HEK293T (cell line): ENCODE measurements at regions not wholly inside any gene's neighbourhood (a gene's known extent, or its start where the extent isn't known, plus 50 kb on each side); places are given as distances from the start of the nearest gene placed in this dataset.

Experiments
- BHLHE40 ChIP-seq: fragments of 450-650 bp; IDR thresholded peaks from 2 replicates; pipeline ENCODE4 v1.6.1; 2016; ENCODE audit warnings: mild to moderate bottlenecking, moderate library complexity, borderline replicate concordance
- CTBP1 ChIP-seq: fragments of 450-650 bp; IDR thresholded peaks from 2 replicates; pipeline ENCODE4 v1.6.1; 2016; ENCODE audit warnings: borderline replicate concordance
- ELF4 ChIP-seq: fragments of 450-650 bp; IDR thresholded peaks from 2 replicates; pipeline ENCODE4 v1.6.1; 2017; ENCODE audit warnings: antibody characterized with exemption
- FOXK2 ChIP-seq: fragments of 450-650 bp; IDR thresholded peaks from 2 replicates; pipeline ENCODE4 v1.6.1; 2016; ENCODE audit warnings: mild to moderate bottlenecking
- FOXM1 ChIP-seq: fragments of 450-650 bp; IDR thresholded peaks from 2 replicates; pipeline ENCODE4 v1.6.1; 2017; ENCODE audit warnings: mild to moderate bottlenecking, borderline replicate concordance
- HDGF ChIP-seq: fragments of 450-650 bp; IDR thresholded peaks from 2 replicates; pipeline ENCODE4 v1.6.1; 2017; ENCODE audit warnings: antibody characterized with exemption, borderline replicate concordance
- LEF1 ChIP-seq: fragments of 450-650 bp; IDR thresholded peaks from 2 replicates; pipeline ENCODE4 v1.6.1; 2017; ENCODE audit warnings: mild to moderate bottlenecking, borderline replicate concordance
- NFRKB ChIP-seq: fragments of 450-650 bp; IDR thresholded peaks from 2 replicates; pipeline ENCODE4 v1.6.1; 2016; ENCODE audit warnings: mild to moderate bottlenecking, moderate library complexity
- PKNOX1 ChIP-seq: fragments of 450-650 bp; IDR thresholded peaks from 2 replicates; pipeline ENCODE4 v1.6.1; 2016
- SP1 ChIP-seq: fragments of 450-650 bp; IDR thresholded peaks from 2 replicates; pipeline ENCODE4 v1.6.1; 2017
- TARDBP ChIP-seq: fragments of 450-650 bp; IDR thresholded peaks from 2 replicates; pipeline ENCODE4 v1.6.1; 2016
- ZNF384 ChIP-seq: fragments of 450-650 bp; IDR thresholded peaks from 2 replicates; pipeline ENCODE4 v1.6.1; 2016

DNA sequence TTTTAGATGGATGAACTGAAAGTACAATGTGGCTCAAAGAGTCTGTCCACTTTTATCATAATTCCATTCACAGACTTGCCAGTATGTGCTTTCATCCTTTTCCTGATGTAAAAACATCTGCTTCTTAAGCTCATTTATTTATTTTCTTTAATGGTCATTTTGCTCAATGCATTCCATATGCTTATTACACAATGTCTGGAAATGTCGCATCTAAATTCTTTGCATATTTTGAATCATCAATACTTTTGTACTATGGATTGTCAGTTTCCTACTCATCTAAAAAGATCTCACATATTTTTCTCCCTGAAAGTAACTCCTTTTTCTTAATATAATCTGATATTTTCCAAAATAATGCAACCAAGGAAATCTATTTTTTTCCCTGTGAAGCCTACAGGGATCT is 1315.8 kb downstream of the EFNB2 start:
- no peak for TF ChIP-seq NFRKB
- no peak for TF ChIP-seq BHLHE40
- no peak for TF ChIP-seq HDGF
- TF ChIP-seq ELF4 = no peak
- TF ChIP-seq CTBP1 = no peak
- no peak for TF ChIP-seq FOXM1
- TF ChIP-seq PKNOX1 = no peak
- no peak for TF ChIP-seq SP1
- TF ChIP-seq ZNF384 = no peak
- no peak for TF ChIP-seq FOXK2
- TF ChIP-seq LEF1 = no peak
- no peak for TF ChIP-seq TARDBP
